ENCODE measurements at regions not wholly inside any gene's neighbourhood (a gene's known extent, or its start where the extent isn't known, plus 50 kb on each side); places are given as distances from the start of the nearest gene placed in this dataset.

- no peak for TF ChIP-seq CTCF (IDR thresholded peaks at IDR 0.05)
- no peak for TF ChIP-seq EZH2 (IDR thresholded peaks at IDR 0.05)
Observed at GRCh38 chr4:141922236-141922635, 285.9 kb downstream of the IL15 start.
